HUES6 (cell line): ENCODE measurements at regions not wholly inside any gene's neighbourhood (a gene's known extent, or its start where the extent isn't known, plus 50 kb on each side); places are given as distances from the start of the nearest gene placed in this dataset.
A peak's percentile ranks its signal among the peaks of the same experiment; 100 is the strongest.
"Not testable (repeated sequence)": the region's sequence is repeated elsewhere in the genome, so short reads cannot be mapped to it uniquely, and the experiment has no call there.

Experiments
- H3K27ac ChIP-seq: 2 replicates; pipeline ENCODE4 v1.7.0; 2013; ENCODE audit warnings: low read depth, mild to moderate bottlenecking, low read length, inconsistent platforms
- H3K27me3 ChIP-seq: 2 replicates; pipeline ENCODE4 v1.6.1; 2013; ENCODE audit warnings: low read length; ENCODE audit not compliant: control insufficient read depth, insufficient read depth
- H3K36me3 ChIP-seq: 2 replicates; pipeline ENCODE4 v1.6.1; 2013; ENCODE audit warnings: low read length; ENCODE audit not compliant: control insufficient read depth, insufficient read depth
- H3K4me1 ChIP-seq: 2 replicates; pipeline ENCODE4 v1.6.1; 2013; ENCODE audit warnings: low read length; ENCODE audit not compliant: control insufficient read depth, insufficient read depth
- H3K4me3 ChIP-seq: 2 replicates; pipeline ENCODE4 v1.5.1; 2013; ENCODE audit warnings: low read depth, low read length
- H3K9ac ChIP-seq: one replicate; pipeline ENCODE4 v1.6.1; 2013; ENCODE audit warnings: mild to moderate bottlenecking, low read length
- H3K9me3 ChIP-seq: 2 replicates; pipeline ENCODE4 v1.6.1; 2013; ENCODE audit warnings: low read depth, low read length; ENCODE audit not compliant: control insufficient read depth, insufficient read depth

DNA sequence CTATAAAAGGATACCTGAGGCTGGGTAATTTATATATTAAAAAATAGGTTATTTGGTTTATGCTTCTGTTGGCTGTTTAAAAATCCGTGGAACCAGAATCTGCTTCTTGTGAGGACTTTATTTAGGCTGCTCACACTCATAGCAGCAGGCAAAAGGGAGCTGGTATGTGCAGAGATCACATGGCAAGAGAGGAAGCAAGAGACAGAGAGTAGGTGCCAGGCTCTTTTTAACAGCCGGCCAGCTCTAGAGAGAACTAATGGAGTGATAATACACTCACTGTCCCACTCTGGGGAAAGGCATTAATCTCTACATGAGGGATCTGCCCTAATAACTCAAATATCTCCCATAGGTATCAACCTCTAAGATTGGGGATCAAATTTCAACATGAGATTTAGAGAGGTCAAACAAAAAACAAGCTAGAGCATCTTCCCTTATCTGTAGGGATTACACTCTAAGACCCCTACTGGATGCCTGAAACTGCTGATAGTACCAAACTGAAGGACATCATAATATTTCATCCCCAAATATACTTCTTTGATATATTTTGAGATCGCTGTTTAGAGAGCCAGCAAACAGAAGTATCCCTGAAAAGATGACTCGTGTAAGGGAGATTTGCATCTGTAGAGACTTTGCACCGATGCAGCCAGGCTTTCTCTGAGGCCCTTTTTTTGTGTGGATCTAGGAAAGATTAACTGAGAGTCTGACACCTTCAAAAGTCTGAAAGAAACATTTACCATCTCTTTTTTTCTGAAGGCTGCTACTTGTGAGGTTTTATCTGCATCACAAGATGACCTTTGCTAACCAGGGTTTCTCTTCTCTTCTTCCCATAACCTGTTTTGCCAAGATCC is 717.0 kb upstream of the MBL2 start:
- no peaks in the 10 kb centered on the region for H3K27me3 ChIP-seq
- H3K9ac ChIP-seq, result no peak overlapping the region
- H3K27ac ChIP-seq, result no peak overlapping the region
- peaks cover 48% of the 10 kb centered on the region for H3K9me3 ChIP-seq
- H3K36me3 ChIP-seq, result peaks cover 18% of the 10 kb centered on the region
- peaks cover 5% of the 10 kb centered on the region; the same call in 1 of the 2 replicates for H3K4me1 ChIP-seq
- H3K4me3 ChIP-seq, result no peak overlapping the region

DNA sequence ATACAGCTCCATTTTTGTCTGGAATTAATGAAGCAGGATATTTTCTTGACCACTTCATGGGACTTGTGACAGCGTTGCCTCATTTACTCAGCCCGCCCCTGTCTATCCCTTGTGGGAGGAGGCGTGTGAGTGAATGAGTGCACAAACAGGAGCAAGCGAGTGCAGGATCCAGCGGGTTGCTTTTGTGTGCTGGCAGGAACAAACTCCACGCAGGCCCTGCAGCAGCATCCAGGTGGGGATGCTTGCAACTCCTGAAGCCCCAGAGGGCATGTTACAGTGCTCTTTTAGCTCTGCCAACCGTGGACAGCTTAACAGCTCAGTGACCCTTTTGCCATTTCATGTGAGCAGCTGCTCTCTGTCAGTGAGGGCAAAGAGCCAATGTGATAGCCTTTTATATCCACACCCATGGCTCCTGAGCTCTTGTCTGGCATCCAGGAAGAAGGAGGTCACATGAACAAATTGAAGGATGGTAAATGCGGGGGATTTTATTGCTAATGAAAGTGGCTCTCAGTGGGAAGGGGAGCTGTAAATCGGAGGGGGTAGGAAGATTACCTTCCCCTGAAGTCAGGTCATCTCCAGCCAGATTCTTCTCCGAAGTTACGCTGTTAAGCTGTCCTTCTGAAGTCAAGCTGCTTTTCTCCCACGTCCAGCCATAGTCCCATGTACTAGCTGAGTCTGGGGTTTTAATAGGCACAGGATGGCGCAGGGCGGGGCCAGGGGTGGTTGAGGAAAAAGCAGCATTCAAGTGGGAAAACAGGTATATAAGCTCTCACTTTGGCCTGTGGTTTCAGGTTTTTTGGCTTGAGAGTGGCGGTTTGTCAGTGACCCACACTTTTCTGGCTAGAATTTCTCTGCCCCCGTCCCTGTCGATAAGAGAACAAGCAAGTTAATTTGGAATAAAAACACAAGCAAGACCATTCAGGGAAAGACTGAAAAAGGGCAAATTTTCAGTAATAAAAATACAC is 714.7 kb upstream of the MBL2 start:
- H3K9me3 ChIP-seq, result peaks cover 60% of the 10 kb centered on the region
- peaks cover 25% of the 10 kb centered on the region for H3K36me3 ChIP-seq
- H3K27me3 ChIP-seq, result no peaks in the 10 kb centered on the region
- no peak overlapping the region for H3K9ac ChIP-seq
- no peak overlapping the region for H3K4me3 ChIP-seq
- H3K4me1 ChIP-seq, result peaks cover 3% of the 10 kb centered on the region; the same call in 1 of the 2 replicates
- H3K27ac ChIP-seq, result no peak overlapping the region

DNA sequence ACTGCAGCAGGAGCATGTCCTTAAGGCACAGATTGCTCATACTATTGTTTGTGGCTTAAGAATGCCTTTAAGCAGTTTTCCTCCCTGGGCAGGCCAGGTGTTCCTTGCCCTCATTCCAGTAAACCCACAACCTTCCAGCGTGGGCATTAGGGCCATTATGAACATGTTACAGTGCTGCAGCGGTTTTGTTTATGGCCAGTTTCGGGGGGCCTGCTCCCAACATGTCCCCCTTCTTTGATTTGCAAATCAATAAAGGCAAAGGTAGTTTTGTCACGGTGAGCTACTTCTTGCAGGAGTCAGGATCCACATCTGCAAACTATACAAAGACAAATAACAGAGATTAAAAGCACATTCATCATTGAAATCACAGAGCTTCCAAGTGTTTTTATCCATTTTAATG is 712.8 kb upstream of the MBL2 start:
- not testable (repeated sequence) for H3K9ac ChIP-seq, H3K4me1 ChIP-seq, H3K4me3 ChIP-seq, H3K27me3 ChIP-seq, H3K27ac ChIP-seq
- peaks cover 56% of the 10 kb centered on the region for H3K9me3 ChIP-seq
- H3K36me3 ChIP-seq, result peaks cover 25% of the 10 kb centered on the region

DNA sequence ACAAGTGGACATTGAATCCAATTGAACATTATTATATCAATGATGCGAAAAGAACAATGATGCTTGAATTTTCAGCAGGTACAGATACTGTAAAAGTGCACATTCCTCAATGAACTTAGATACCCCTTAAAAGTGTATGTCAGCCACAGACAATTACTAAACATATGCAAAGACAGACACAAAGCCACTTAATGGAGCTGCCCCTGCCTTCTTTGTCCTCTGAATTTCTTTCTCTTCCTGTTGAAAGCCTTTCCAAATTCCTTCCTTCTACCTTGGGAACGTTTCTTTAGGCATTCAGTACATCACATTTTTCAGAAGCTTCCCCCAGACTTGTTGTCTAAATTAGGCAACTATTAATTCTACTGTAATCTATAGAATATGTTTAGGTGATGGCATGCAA is 706.8 kb upstream of the MBL2 start:
- Histone ChIP-seq H3K4me3 (no peak overlapping the region), H3K36me3 (peaks cover 5% of the 10 kb centered on the region; the same call in 1 of the 2 replicates), H3K27ac (peak overlapping the region; percentile 87; the same call in 1 of the 2 replicates), H3K4me1 (peaks cover 29% of the 10 kb centered on the region; the same call in 1 of the 2 replicates), H3K9ac (no peak overlapping the region), H3K9me3 (peaks cover 13% of the 10 kb centered on the region; the same call in 1 of the 2 replicates), H3K27me3 (no peaks in the 10 kb centered on the region)

DNA sequence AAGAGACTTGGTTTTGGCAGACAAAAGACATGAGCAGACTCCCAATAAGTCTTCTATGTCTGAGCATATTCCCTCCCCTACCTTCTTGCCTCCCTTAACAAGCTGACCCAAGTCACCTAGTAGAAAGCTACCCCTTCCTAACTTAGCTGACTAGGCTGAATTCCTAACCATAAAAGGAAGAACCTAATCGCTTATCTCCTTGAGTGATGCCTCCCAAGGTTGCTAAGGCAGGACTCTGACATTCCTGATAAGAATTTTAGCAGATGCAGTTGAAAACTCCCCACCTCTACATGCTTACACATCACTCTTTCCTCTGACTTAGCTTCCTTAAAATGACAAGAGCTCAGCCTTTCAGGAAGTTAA is 704.7 kb upstream of the MBL2 start:
- Histone ChIP-seq H3K27me3 (no peaks in the 10 kb centered on the region), H3K4me3 (no peak overlapping the region), H3K36me3 (no peaks in the 10 kb centered on the region; the same call in 1 of the 2 replicates), H3K27ac (peak overlapping the region; percentile 87), H3K9ac (peak overlapping the region; percentile 51), H3K9me3 (peaks cover 2% of the 10 kb centered on the region; the same call in 1 of the 2 replicates), H3K4me1 (peaks cover 29% of the 10 kb centered on the region; the same call in 1 of the 2 replicates)

DNA sequence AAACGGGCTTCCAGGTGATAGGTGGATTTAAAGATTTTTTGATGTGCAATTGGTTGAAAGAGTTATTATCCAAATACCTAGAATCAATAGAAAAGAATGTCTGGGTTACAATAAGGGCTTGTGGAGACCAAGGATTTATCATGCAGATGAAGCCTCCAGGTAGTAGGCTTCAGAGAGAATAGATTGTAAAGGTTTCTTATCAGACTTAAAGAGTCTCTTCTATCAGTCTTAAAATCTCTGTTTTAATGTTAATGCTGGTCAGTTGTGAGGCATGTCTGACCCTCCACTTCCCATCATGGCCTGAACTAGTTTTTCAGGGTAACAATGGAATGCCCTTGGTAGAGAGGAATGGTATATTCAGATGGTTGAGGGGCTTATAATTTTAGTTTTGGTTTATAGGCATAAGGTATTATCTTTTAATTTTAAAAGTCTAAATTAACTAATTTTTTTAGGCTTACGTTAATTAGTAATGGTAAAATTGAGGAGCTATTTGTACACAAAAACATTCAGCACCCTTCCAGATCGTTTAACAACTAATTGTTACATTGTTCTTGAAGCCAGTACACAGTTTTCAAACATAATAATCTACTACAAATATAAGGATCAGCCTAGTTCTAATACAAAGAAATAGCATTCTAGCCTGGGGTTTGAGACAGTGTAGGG is 704.2 kb upstream of the MBL2 start:
- Histone ChIP-seq H3K9me3 (no peaks in the 10 kb centered on the region; the same call in 1 of the 2 replicates), H3K36me3 (no peaks in the 10 kb centered on the region; the same call in 1 of the 2 replicates), H3K4me3 (no peak overlapping the region), H3K27me3 (no peaks in the 10 kb centered on the region), H3K4me1 (peaks cover 29% of the 10 kb centered on the region; the same call in 1 of the 2 replicates), H3K27ac (peak overlapping the region; percentile 87), H3K9ac (peak overlapping the region; percentile 51)

DNA sequence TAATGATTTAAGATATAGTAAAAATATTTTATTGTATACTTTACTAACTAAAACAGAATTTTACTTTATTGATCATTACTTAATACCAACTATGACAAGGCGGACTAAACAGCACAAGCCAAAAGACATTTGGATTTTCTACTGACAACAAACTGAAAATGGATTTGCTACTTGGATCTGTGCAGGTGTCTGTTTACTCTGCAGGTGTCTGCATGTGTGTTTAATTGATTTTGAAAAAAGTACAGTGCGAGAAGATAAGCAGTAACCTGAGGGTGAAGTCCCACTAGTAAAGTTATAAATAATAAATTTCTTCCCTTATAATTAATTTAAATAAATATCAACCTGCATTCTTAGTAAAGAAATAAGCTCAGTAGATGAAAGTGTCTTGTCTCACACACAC is 696.8 kb upstream of the MBL2 start:
- H3K36me3 ChIP-seq, result no peaks in the 10 kb centered on the region; the same call in 1 of the 2 replicates
- H3K4me3 ChIP-seq, result no peak overlapping the region
- H3K4me1 ChIP-seq, result no peaks in the 10 kb centered on the region
- no peaks in the 10 kb centered on the region; the same call in 1 of the 2 replicates for H3K9me3 ChIP-seq
- no peak overlapping the region for H3K27ac ChIP-seq
- H3K27me3 ChIP-seq, result no peaks in the 10 kb centered on the region
- H3K9ac ChIP-seq, result no peak overlapping the region

DNA sequence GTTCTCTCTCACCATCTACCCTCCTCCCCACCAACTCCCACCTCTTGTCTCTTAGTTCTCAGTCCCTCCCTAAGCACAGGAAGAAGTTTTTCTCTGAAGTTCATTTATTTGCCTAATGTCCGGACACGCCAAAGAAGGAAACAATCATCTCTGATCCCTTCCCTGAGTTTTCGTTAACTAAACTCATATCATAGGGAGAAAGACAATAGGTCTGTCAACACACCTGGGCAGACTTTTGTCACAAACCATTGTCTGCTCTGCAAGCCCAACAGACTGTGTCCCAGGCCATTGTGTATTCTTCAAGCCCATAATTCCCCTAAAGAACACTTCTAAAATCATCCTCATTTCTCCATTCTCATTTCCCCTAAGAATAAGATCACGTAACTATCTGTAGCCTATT is 691.0 kb upstream of the MBL2 start:
- H3K9ac ChIP-seq, result no peak overlapping the region
- no peaks in the 10 kb centered on the region for H3K27me3 ChIP-seq
- H3K9me3 ChIP-seq, result no peaks in the 10 kb centered on the region; the same call in 1 of the 2 replicates
- no peaks in the 10 kb centered on the region; the same call in 1 of the 2 replicates for H3K4me1 ChIP-seq
- H3K4me3 ChIP-seq, result no peak overlapping the region
- H3K27ac ChIP-seq, result 0 out of 2 replicates have a peak overlapping the region, but pooled peaks have one; percentile 46
- H3K36me3 ChIP-seq, result no peaks in the 10 kb centered on the region

DNA sequence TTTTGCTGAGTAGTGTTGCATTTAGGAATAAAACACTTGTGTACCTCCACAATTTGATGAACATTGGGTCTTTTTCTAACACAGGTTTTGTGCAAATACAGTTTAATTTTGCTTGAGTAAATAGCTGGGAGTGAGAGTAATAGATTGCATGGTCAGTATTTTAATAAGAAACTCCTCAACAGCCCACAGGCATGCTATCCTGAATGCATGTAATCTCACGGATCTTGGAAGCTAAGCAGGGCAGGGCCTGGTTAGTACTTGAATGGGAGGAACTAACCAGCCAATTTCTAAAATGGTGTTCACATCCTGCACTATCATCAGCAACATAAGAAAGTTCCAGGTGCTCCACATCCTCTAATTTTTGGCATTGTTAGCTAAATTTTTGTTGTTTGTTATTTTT is 685.4 kb upstream of the MBL2 start:
- Histone ChIP-seq H3K9me3 (no peaks in the 10 kb centered on the region), H3K4me1 (no peaks in the 10 kb centered on the region), H3K36me3 (no peaks in the 10 kb centered on the region), H3K27me3 (no peaks in the 10 kb centered on the region), H3K27ac (no peak overlapping the region), H3K9ac (no peak overlapping the region), H3K4me3 (no peak overlapping the region)

DNA sequence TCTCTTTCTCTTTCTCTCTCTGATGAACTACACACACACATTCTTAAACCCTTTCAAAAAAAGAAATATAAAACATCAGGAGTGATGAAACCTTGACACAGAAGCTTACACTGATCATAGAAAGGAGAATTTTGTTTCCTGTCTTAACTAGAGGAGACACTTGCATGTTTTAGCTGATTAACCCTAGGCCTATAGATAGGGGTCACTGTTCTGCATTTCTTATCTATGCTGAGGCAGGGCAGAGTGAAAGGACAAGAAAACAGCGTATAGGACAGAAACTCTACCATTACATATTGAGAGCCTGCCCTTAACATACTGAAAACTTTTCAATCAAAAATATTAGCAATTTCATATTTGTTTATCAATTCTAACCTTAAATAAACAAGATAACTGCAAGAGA is 680.6 kb upstream of the MBL2 start:
- H3K4me1 ChIP-seq, result no peaks in the 10 kb centered on the region
- H3K36me3 ChIP-seq, result no peaks in the 10 kb centered on the region
- no peak overlapping the region for H3K4me3 ChIP-seq
- H3K9ac ChIP-seq, result no peak overlapping the region
- no peaks in the 10 kb centered on the region for H3K27me3 ChIP-seq
- peaks cover 8% of the 10 kb centered on the region for H3K9me3 ChIP-seq
- no peak overlapping the region for H3K27ac ChIP-seq
